Panc1 (cell line): ENCODE measurements at regions not wholly inside any gene's neighbourhood (a gene's known extent, or its start where the extent isn't known, plus 50 kb on each side); places are given as distances from the start of the nearest gene placed in this dataset.

Experiments
- POLR2AphosphoS5 ChIP-seq: IDR thresholded peaks from 2 replicates; pipeline ENCODE4 v1.6.1; 2012; ENCODE audit warnings: mild to moderate bottlenecking, low read depth, low read length, moderate library complexity
- SIN3A ChIP-seq: IDR thresholded peaks from 2 replicates; pipeline ENCODE4 v1.6.1; 2012; ENCODE audit warnings: low read depth, mild to moderate bottlenecking, low read length, moderate library complexity, borderline replicate concordance; ENCODE audit not compliant: insufficient read depth
- TF ChIP-seq, protein P1 (sequence below): fragments of 450-650 bp; IDR thresholded peaks from 2 replicates; pipeline ENCODE4 v1.5.1; 2017; ENCODE audit warnings: mild to moderate bottlenecking

DNA sequence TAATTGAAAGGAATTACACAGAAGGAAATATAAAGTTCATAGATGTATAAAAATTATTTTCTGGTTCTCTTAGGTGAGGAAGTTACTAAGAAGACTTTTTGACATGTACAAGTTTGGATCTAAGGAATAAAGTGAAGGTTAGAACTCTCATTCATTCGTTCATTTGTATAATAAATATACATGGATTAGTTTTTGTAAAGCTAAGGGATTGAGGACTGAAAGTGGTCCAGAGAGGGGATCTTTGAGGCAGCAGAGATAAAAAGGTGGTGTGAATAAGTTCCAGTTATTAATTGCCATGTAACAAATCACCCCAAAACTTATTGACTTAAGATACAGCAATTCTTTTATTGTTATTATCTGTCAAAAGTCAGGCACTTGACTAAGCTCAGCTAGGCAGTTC, 110.1 kb upstream of the CELF4 start:
- TF ChIP-seq, protein P1, sequence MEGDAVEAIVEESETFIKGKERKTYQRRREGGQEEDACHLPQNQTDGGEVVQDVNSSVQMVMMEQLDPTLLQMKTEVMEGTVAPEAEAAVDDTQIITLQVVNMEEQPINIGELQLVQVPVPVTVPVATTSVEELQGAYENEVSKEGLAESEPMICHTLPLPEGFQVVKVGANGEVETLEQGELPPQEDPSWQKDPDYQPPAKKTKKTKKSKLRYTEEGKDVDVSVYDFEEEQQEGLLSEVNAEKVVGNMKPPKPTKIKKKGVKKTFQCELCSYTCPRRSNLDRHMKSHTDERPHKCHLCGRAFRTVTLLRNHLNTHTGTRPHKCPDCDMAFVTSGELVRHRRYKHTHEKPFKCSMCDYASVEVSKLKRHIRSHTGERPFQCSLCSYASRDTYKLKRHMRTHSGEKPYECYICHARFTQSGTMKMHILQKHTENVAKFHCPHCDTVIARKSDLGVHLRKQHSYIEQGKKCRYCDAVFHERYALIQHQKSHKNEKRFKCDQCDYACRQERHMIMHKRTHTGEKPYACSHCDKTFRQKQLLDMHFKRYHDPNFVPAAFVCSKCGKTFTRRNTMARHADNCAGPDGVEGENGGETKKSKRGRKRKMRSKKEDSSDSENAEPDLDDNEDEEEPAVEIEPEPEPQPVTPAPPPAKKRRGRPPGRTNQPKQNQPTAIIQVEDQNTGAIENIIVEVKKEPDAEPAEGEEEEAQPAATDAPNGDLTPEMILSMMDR: no peak
- no peak for TF ChIP-seq SIN3A
- no peak for TF ChIP-seq POLR2AphosphoS5
